Gastroesophageal sphincter (tissue), 4 donors: ENCODE measurements at regions not wholly inside any gene's neighbourhood (a gene's known extent, or its start where the extent isn't known, plus 50 kb on each side); places are given as distances from the start of the nearest gene placed in this dataset.

Source experiments
- ATAC-seq: fragments of 150-250 bp; one replicate; pipeline ENCODE4 v1.9.1; 2016; ENCODE audit warnings: mild to moderate bottlenecking, moderate library complexity
- H3K27ac ChIP-seq, 4 donors: fragments of 200-600 bp; sonication (generic) in 3 of 4; 1 replicate in 3 of 4; 2 replicates in 1 of 4; pipeline ENCODE4 v1.5.1; 2016 to 2019
- H3K27me3 ChIP-seq: fragments of 200-600 bp; sonication (generic); one replicate; pipeline ENCODE4 v1.5.1; 2019
- H3K36me3 ChIP-seq, 2 donors: fragments of 200-600 bp; sonication (generic); one replicate each; pipeline ENCODE4 v1.5.1; 2019; ENCODE audit warnings: control low read depth in 1 of 2
- H3K4me1 ChIP-seq, 3 donors: fragments of 200-600 bp; sonication (generic); 1 replicate in 2 of 3; 2 replicates in 1 of 3; pipeline ENCODE4 v1.5.1; 2016 to 2019; ENCODE audit warnings: control low read depth in 2 of 3
- H3K4me3 ChIP-seq, 2 donors: fragments of 200-600 bp; sonication (generic); one replicate each; pipeline ENCODE4 v1.5.1; 2019; ENCODE audit warnings: mild to moderate bottlenecking in 1 of 2, moderate library complexity in 1 of 2
- H3K9me3 ChIP-seq, 3 donors: fragments of 200-600 bp; sonication (generic); one replicate each; pipeline ENCODE4 v1.5.1; 2017 to 2019; ENCODE audit warnings: control low read depth in 2 of 3
- EP300 ChIP-seq: sonication (generic); formaldehyde crosslinking; IDR thresholded peaks from one replicate; pipeline ENCODE4 v1.6.1; 2017; ENCODE audit warnings: antibody characterized with exemption, mild to moderate bottlenecking
- POLR2A ChIP-seq, 2 donors: fragments of 450-650 bp; IDR thresholded peaks; one replicate each; pipeline ENCODE4 v1.6.1; 2017; ENCODE audit warnings: antibody characterized with exemption in 2 of 2, mild to moderate bottlenecking in 2 of 2, moderate library complexity in 1 of 2
- POLR2AphosphoS5 ChIP-seq: sonication (generic); formaldehyde crosslinking; IDR thresholded peaks from one replicate; pipeline ENCODE4 v1.6.1; 2017; ENCODE audit warnings: antibody characterized with exemption
- WGBS, 2 donors: methylation state at CpG; one replicate each; pipeline ENCODE4 v1.1.5; 2018; ENCODE audit warnings: low coverage in 1 of 2; 5-methylcytosine and 5-hydroxymethylcytosine counted together
- TF ChIP-seq, protein P1 (sequence below), 4 experiments: fragments of 200-600 bp in 2 of 4; fragments of 450-650 bp in 2 of 4; sonication (generic) in 1 of 4; IDR thresholded peaks; one replicate each; pipeline ENCODE4 v1.5.1; 2017 to 2019; ENCODE audit warnings: antibody characterized with exemption in 4 of 4, mild to moderate bottlenecking in 2 of 4, moderate library complexity in 2 of 4

DNA sequence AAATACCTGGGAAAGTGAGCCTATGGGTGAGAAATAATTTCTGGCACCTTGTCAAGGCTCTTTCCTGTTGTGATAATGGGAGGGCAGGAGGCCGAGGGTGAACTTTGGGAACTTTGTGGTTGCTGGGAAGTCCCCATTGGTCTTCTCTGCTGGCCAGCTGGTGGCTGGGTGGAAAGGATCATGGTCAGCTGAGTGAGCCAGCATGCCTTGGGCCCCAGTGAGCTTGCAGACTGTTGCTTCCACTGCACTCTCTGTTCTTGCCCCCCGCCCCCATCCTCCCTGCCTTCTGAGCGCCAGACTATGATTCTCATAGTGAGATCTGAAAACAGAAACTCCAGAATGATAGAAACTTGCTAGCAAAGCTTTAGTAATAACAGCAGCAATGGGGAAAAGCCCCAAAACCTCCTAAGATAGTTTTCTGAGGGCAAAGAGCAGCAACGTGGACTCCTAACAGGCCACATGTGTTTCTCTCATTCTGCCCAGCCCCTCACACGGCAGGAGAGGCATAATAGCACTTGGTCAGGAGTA, 139.2 kb upstream of the SMARCA2 start:
- Histone ChIP-seq H3K9me3 (no peaks in the 10 kb centered on the region), H3K27ac (no peak overlapping the region), H3K4me3 (no peak overlapping the region), H3K36me3 (no peaks in the 10 kb centered on the region), H3K4me1 (no peaks in the 10 kb centered on the region), H3K27me3 (no peaks in the 10 kb centered on the region)
- TF ChIP-seq, protein P1, sequence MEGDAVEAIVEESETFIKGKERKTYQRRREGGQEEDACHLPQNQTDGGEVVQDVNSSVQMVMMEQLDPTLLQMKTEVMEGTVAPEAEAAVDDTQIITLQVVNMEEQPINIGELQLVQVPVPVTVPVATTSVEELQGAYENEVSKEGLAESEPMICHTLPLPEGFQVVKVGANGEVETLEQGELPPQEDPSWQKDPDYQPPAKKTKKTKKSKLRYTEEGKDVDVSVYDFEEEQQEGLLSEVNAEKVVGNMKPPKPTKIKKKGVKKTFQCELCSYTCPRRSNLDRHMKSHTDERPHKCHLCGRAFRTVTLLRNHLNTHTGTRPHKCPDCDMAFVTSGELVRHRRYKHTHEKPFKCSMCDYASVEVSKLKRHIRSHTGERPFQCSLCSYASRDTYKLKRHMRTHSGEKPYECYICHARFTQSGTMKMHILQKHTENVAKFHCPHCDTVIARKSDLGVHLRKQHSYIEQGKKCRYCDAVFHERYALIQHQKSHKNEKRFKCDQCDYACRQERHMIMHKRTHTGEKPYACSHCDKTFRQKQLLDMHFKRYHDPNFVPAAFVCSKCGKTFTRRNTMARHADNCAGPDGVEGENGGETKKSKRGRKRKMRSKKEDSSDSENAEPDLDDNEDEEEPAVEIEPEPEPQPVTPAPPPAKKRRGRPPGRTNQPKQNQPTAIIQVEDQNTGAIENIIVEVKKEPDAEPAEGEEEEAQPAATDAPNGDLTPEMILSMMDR (IDR thresholded peaks at IDR 0.05) = no peak
- TF ChIP-seq EP300 = no peak
- TF ChIP-seq POLR2A (IDR thresholded peaks at IDR 0.05) = no peak
- TF ChIP-seq POLR2AphosphoS5 = no peak
- no peak for ATAC-seq
- 43 to 56% methylated on average over 1 to 5 of the region's 5 CpGs for WGBS, 2 donors

DNA sequence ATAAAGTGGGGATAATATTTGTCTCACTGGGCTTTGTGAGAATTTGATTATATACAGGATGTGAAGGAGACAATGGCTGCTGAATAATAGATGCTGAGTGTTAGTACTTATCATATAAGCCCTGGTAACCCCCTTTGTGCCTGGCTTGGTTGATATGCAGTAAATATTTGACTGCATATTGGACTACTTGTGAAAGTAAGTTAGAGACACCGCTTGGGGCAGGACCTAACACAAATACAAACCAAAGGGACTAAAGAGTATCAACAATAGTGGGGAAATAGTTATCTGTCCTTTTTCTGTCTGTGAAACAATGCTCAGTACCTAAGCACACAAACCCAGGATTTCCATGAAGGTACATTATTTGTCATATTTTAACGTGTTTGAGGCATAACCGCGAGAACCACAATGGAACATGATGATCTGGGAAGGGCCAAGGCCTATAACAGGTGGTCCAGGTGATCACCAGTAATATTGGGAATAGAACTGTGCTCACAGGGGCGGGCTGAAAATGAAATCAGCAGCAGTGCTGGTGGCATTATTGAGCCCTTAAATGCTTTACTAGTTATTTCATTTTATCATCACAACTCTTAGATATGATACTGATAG, 138.2 kb upstream of the SMARCA2 start:
- Histone ChIP-seq H3K9me3 (no peaks in the 10 kb centered on the region), H3K4me1 (no peaks in the 10 kb centered on the region), H3K27ac (no peak overlapping the region), H3K4me3 (no peak overlapping the region), H3K27me3 (no peaks in the 10 kb centered on the region), H3K36me3 (no peaks in the 10 kb centered on the region)
- TF ChIP-seq POLR2A (IDR thresholded peaks at IDR 0.05) = no peak
- no peak for TF ChIP-seq EP300
- no peak for TF ChIP-seq POLR2AphosphoS5
- TF ChIP-seq, protein P1 (IDR thresholded peaks at IDR 0.05) = no peak
- no peak for ATAC-seq
- WGBS, 2 donors = 90 to 93% methylated on average over 2 to 5 of the region's 5 CpGs

DNA sequence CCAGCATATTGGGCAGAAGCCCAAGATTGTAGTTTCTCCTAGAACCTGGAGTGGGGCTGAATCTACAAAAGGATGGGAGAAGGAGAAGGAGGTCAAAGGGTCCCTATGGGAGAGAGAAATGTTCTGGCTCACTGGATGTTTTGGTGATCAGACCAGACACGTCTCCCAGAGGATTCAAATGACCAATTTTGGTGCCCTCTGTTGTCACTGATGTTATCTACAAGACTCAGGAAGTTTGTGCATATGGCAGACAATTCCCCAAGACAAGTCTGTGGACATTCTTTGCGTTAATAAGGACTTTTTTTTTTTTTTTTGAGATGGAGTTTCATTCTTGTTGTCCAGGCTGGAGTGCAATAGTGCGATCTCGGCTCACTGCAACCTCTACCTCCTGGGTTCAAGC, 137.2 kb upstream of the SMARCA2 start:
- no peak overlapping the region for H3K4me3 ChIP-seq
- TF ChIP-seq POLR2A (IDR thresholded peaks at IDR 0.05) = no peak
- TF ChIP-seq POLR2AphosphoS5 = no peak
- TF ChIP-seq, protein P1 (IDR thresholded peaks at IDR 0.05) = no peak
- TF ChIP-seq EP300 = no peak
- H3K4me1 ChIP-seq = no peaks in the 10 kb centered on the region
- no peaks in the 10 kb centered on the region for H3K27me3 ChIP-seq
- H3K36me3 ChIP-seq = no peaks in the 10 kb centered on the region
- H3K9me3 ChIP-seq = no peaks in the 10 kb centered on the region
- no peak overlapping the region for H3K27ac ChIP-seq
- 79 to 91% methylated on average over 4 of the region's 4 CpGs for WGBS, 2 donors
- no peak for ATAC-seq

DNA sequence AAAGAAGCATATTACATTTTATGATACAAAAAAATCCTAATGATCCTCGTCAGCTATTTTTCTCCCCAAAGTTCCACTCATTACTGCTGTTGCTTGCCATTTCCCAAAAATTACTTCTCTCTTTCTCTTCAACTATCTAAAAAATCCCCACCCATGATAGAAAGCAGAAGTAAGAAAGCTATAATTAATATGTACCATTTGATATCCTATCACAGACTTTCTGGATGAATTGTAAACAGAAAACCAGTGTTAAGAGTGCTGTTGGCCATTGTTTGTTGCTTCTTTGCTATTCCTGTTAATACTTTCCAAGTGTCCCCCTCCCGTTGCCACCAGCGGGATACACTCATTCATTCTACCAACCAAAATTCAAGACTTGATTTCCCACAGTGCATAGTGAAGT, 136.3 kb upstream of the SMARCA2 start:
- ATAC-seq = no peak
- 57 to 84% methylated on average over 1 to 3 of the region's 3 CpGs for WGBS, 2 donors
- Histone ChIP-seq H3K9me3 (no peaks in the 10 kb centered on the region), H3K27me3 (no peaks in the 10 kb centered on the region), H3K4me1 (no peaks in the 10 kb centered on the region), H3K4me3 (no peak overlapping the region), H3K27ac (no peak overlapping the region), H3K36me3 (no peaks in the 10 kb centered on the region)
- TF ChIP-seq POLR2AphosphoS5 (no peak), POLR2A (IDR thresholded peaks at IDR 0.05) (no peak), EP300 (no peak)
- TF ChIP-seq, protein P1 (IDR thresholded peaks at IDR 0.05) = no peak

DNA sequence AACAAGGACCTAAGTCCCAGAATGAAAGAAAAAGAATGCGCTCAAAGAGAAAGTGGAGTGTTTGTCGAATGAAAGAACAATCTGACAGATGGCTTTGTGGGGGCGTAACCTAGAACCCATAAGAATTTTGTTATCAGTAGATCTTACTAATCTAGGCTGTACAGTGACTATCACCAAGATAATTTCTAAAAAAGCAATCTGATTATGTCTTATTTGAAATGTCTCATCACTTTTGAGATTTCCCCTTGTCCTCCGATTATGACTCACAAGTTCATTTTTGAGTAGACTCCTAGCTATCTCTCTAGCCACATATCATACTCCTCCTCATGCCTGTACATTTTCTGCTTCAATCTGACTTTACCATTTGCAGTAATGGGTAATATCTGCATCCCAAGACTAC, 135.6 kb upstream of the SMARCA2 start:
- H3K27ac ChIP-seq = no peak overlapping the region
- H3K4me1 ChIP-seq = no peaks in the 10 kb centered on the region
- no peaks in the 10 kb centered on the region for H3K36me3 ChIP-seq
- no peak for ATAC-seq
- H3K27me3 ChIP-seq = no peaks in the 10 kb centered on the region
- TF ChIP-seq POLR2AphosphoS5 = no peak
- no peak for TF ChIP-seq POLR2A (IDR thresholded peaks at IDR 0.05)
- TF ChIP-seq EP300 = no peak
- TF ChIP-seq, protein P1 (IDR thresholded peaks at IDR 0.05) = no peak
- 85 to 87% methylated on average over 4 of the region's 4 CpGs for WGBS, 2 donors
- H3K9me3 ChIP-seq = no peaks in the 10 kb centered on the region
- H3K4me3 ChIP-seq = no peak overlapping the region
